Erythroblast (primary cell): ENCODE measurements at regions not wholly inside any gene's neighbourhood (a gene's known extent, or its start where the extent isn't known, plus 50 kb on each side); places are given as distances from the start of the nearest gene placed in this dataset.

Experiments used
- GATA1 ChIP-seq: IDR thresholded peaks from 2 replicates; pipeline ENCODE4 v1.6.1; 2011; ENCODE audit warnings: low read depth, mild to moderate bottlenecking, control low read depth, low read length, moderate library complexity
- POLR2A ChIP-seq: IDR thresholded peaks from 2 replicates; pipeline ENCODE4 v1.6.1; 2011; ENCODE audit warnings: mild to moderate bottlenecking, low read length

DNA sequence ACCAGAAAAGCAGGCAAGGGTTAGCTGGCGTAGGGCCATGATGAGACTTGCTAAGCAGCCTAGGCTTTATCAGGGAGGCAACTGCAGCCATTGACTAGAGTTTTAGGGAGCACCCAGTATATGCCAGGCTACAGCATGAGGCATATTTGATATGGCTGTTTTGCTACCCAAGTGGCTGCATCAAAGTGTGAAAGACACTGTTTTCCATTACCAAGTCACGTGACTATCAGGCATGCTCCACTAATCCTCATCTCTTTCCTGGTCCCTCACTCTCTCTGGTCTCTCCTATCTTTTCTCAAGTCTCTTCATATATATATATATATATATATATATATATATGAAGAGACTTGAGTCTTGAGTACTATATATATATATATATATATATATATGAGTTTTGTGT is 206.7 kb upstream of the POU3F1 start:
- no peak for TF ChIP-seq POLR2A
- TF ChIP-seq GATA1 = no peak
